ENCODE measurements at regions not wholly inside any gene's neighbourhood (a gene's known extent, or its start where the extent isn't known, plus 50 kb on each side); places are given as distances from the start of the nearest gene placed in this dataset.

GRCh38 chr12:127254420-127254955 lies 1012.5 kb upstream of the TMEM132C start:
- no peak for DNase-seq (ENCODE audit: low spot score)
- in situ Hi-C loops (cut with MboI; ENCODE audit: low sequenced_read_pairs, unreplicated experiment): no loop called here
- no peak for TF ChIP-seq CTCF (IDR thresholded peaks at IDR 0.05; ENCODE audit: borderline replicate concordance, control extremely low read depth, extremely low read depth, insufficient read depth, missing control alignments)

GRCh38 chr12:127257366-127257935 lies 1009.5 kb upstream of the TMEM132C start:
- in situ Hi-C loops (cut with MboI; ENCODE audit: low sequenced_read_pairs, unreplicated experiment): no loop called here
- TF ChIP-seq CTCF (IDR thresholded peaks at IDR 0.05; ENCODE audit: borderline replicate concordance, control extremely low read depth, extremely low read depth, insufficient read depth, missing control alignments): no peak
- no peak for DNase-seq (ENCODE audit: low spot score)

GRCh38 chr12:127260531-127260930 lies 1006.4 kb upstream of the TMEM132C start:
- in situ Hi-C loops (cut with MboI; ENCODE audit: low sequenced_read_pairs, unreplicated experiment): no loop called here
- no peak for TF ChIP-seq CTCF (IDR thresholded peaks at IDR 0.05; ENCODE audit: borderline replicate concordance, control extremely low read depth, extremely low read depth, insufficient read depth, missing control alignments)
- DNase-seq (ENCODE audit: low spot score): no peak

GRCh38 chr12:127260999-127261398 lies 1006.0 kb upstream of the TMEM132C start:
- no peak for DNase-seq (ENCODE audit: low spot score)
- no peak for TF ChIP-seq CTCF (IDR thresholded peaks at IDR 0.05; ENCODE audit: borderline replicate concordance, control extremely low read depth, extremely low read depth, insufficient read depth, missing control alignments)
- in situ Hi-C loops (cut with MboI; ENCODE audit: low sequenced_read_pairs, unreplicated experiment): no loop called here

GRCh38 chr12:127262615-127263014 lies 1004.4 kb upstream of the TMEM132C start:
- DNase-seq (ENCODE audit: low spot score): no peak
- no peak for TF ChIP-seq CTCF (IDR thresholded peaks at IDR 0.05; ENCODE audit: borderline replicate concordance, control extremely low read depth, extremely low read depth, insufficient read depth, missing control alignments)
- in situ Hi-C loops (cut with MboI; ENCODE audit: low sequenced_read_pairs, unreplicated experiment): no loop called here

- in situ Hi-C loops (cut with MboI; ENCODE audit: low sequenced_read_pairs, unreplicated experiment): no loop called here
- DNase-seq (ENCODE audit: low spot score): no peak
- no peak for TF ChIP-seq CTCF (IDR thresholded peaks at IDR 0.05; ENCODE audit: borderline replicate concordance, control extremely low read depth, extremely low read depth, insufficient read depth, missing control alignments)
Measured at GRCh38 chr12:127263621-127264020, 1003.3 kb upstream of the TMEM132C start.

Data from GM13976 (cell line).